ENCODE measurements at regions not wholly inside any gene's neighbourhood (a gene's known extent, or its start where the extent isn't known, plus 50 kb on each side); places are given as distances from the start of the nearest gene placed in this dataset.

GRCh38 chr10:2949221-2949947, 118.0 kb upstream of the PFKP start:
- no peak for TF ChIP-seq CTCF (IDR thresholded peaks at IDR 0.05; ENCODE audit: extremely low read depth, low read depth, low read length)
- no peak overlapping the region for H3K4me2 ChIP-seq (ENCODE audit: insufficient read depth, low read length)
- no peak overlapping the region for H3K27ac ChIP-seq (ENCODE audit: low read depth, low read length)

GRCh38 chr10:2948127-2948854, 119.1 kb upstream of the PFKP start:
- no peaks in the 10 kb centered on the region for H3K79me2 ChIP-seq (ENCODE audit: insufficient read depth, low read length)
- no peaks in the 10 kb centered on the region for H4K20me1 ChIP-seq (ENCODE audit: insufficient read depth, low read length)
- TF ChIP-seq CTCF (IDR thresholded peaks at IDR 0.05; ENCODE audit: extremely low read depth, low read depth, low read length), result no peak
- no peak overlapping the region for H2AFZ ChIP-seq (ENCODE audit: low read length)
- H3K4me3 ChIP-seq (ENCODE audit: insufficient read depth, low read length), result no peak overlapping the region
- peaks cover 15% of the 10 kb centered on the region for H3K27me3 ChIP-seq (ENCODE audit: insufficient read depth, low read length)
- no peaks in the 10 kb centered on the region for H3K4me1 ChIP-seq (ENCODE audit: insufficient read depth, low read length)
- no peak overlapping the region for H3K4me2 ChIP-seq (ENCODE audit: insufficient read depth, low read length)
- H3K27ac ChIP-seq (ENCODE audit: low read depth, low read length), result no peak overlapping the region
- H3K36me3 ChIP-seq (ENCODE audit: insufficient read depth, low read length), result no peaks in the 10 kb centered on the region
- no peaks in the 10 kb centered on the region for H3K9me3 ChIP-seq (ENCODE audit: low read depth, low read length)
- no peak for DNase-seq (ENCODE audit: insufficient read length, low spot score, missing footprints)

More at GRCh38 chr10:2949221-2949947, 118.0 kb upstream of the PFKP start:
- no peak for DNase-seq (ENCODE audit: insufficient read length, low spot score, missing footprints)
- no peaks in the 10 kb centered on the region for H3K9me3 ChIP-seq (ENCODE audit: low read depth, low read length)
- H2AFZ ChIP-seq (ENCODE audit: low read length), result no peak overlapping the region
- no peak overlapping the region for H3K4me3 ChIP-seq (ENCODE audit: insufficient read depth, low read length)
- no peaks in the 10 kb centered on the region for H3K4me1 ChIP-seq (ENCODE audit: insufficient read depth, low read length)
- peaks cover 13% of the 10 kb centered on the region for H3K27me3 ChIP-seq (ENCODE audit: insufficient read depth, low read length)
- no peaks in the 10 kb centered on the region for H3K79me2 ChIP-seq (ENCODE audit: insufficient read depth, low read length)
- H3K36me3 ChIP-seq (ENCODE audit: insufficient read depth, low read length), result no peaks in the 10 kb centered on the region
- no peaks in the 10 kb centered on the region for H4K20me1 ChIP-seq (ENCODE audit: insufficient read depth, low read length)

GRCh38 chr10:2944788-2945187, 122.6 kb upstream of the PFKP start:
- no peak overlapping the region for H3K4me2 ChIP-seq (ENCODE audit: insufficient read depth, low read length)
- no peak for TF ChIP-seq CTCF (IDR thresholded peaks at IDR 0.05; ENCODE audit: extremely low read depth, low read depth, low read length)
- H3K27me3 ChIP-seq (ENCODE audit: insufficient read depth, low read length), result peaks cover 19% of the 10 kb centered on the region

GRCh38 chr10:2943932-2944614, 123.3 kb upstream of the PFKP start:
- H3K9me3 ChIP-seq (ENCODE audit: low read depth, low read length), result no peaks in the 10 kb centered on the region
- no peaks in the 10 kb centered on the region for H3K79me2 ChIP-seq (ENCODE audit: insufficient read depth, low read length)
- no peak overlapping the region for H3K4me2 ChIP-seq (ENCODE audit: insufficient read depth, low read length)
- H3K4me1 ChIP-seq (ENCODE audit: insufficient read depth, low read length), result no peaks in the 10 kb centered on the region
- no peak for DNase-seq (ENCODE audit: insufficient read length, low spot score, missing footprints)
- no peak overlapping the region for H2AFZ ChIP-seq (ENCODE audit: low read length)
- H3K27ac ChIP-seq (ENCODE audit: low read depth, low read length), result no peak overlapping the region
- peaks cover 19% of the 10 kb centered on the region for H3K27me3 ChIP-seq (ENCODE audit: insufficient read depth, low read length)
- no peaks in the 10 kb centered on the region for H3K36me3 ChIP-seq (ENCODE audit: insufficient read depth, low read length)
- no peak for TF ChIP-seq CTCF (IDR thresholded peaks at IDR 0.05; ENCODE audit: extremely low read depth, low read depth, low read length)
- no peak overlapping the region for H3K4me3 ChIP-seq (ENCODE audit: insufficient read depth, low read length)
- no peaks in the 10 kb centered on the region for H4K20me1 ChIP-seq (ENCODE audit: insufficient read depth, low read length)

More at GRCh38 chr10:2944788-2945187, 122.6 kb upstream of the PFKP start:
- Histone ChIP-seq H3K4me3 (ENCODE audit: insufficient read depth, low read length) (no peak overlapping the region), H3K9me3 (ENCODE audit: low read depth, low read length) (no peaks in the 10 kb centered on the region), H3K4me1 (ENCODE audit: insufficient read depth, low read length) (no peaks in the 10 kb centered on the region), H3K36me3 (ENCODE audit: insufficient read depth, low read length) (no peaks in the 10 kb centered on the region), H3K27ac (ENCODE audit: low read depth, low read length) (no peak overlapping the region), H3K79me2 (ENCODE audit: insufficient read depth, low read length) (no peaks in the 10 kb centered on the region), H4K20me1 (ENCODE audit: insufficient read depth, low read length) (no peaks in the 10 kb centered on the region), H2AFZ (ENCODE audit: low read length) (no peak overlapping the region)
- DNase-seq (ENCODE audit: insufficient read length, low spot score, missing footprints), result no peak

Data from osteoblast (primary cell).